ENCODE measurements at regions not wholly inside any gene's neighbourhood (a gene's known extent, or its start where the extent isn't known, plus 50 kb on each side); places are given as distances from the start of the nearest gene placed in this dataset.

GRCh38 chr2:123095219-123095835 lies 929.8 kb upstream of the CNTNAP5 start:
- FAIRE-seq (no peak), DNase-seq (ENCODE audit: insufficient read length, low spot score) (no peak)

- no peak for DNase-seq (ENCODE audit: insufficient read length, low spot score)
- FAIRE-seq = no peak
These were observed 926.5 kb upstream of the CNTNAP5 start for GRCh38 chr2:123098619-123099018.

- no peak for DNase-seq (ENCODE audit: insufficient read length, low spot score)
- no peak for FAIRE-seq
These were observed 923.7 kb upstream of the CNTNAP5 start for GRCh38 chr2:123101434-123101833.

- DNase-seq (ENCODE audit: insufficient read length, low spot score) (no peak), FAIRE-seq (no peak)
These were observed 921.2 kb upstream of the CNTNAP5 start for GRCh38 chr2:123103902-123104301.

DNA sequence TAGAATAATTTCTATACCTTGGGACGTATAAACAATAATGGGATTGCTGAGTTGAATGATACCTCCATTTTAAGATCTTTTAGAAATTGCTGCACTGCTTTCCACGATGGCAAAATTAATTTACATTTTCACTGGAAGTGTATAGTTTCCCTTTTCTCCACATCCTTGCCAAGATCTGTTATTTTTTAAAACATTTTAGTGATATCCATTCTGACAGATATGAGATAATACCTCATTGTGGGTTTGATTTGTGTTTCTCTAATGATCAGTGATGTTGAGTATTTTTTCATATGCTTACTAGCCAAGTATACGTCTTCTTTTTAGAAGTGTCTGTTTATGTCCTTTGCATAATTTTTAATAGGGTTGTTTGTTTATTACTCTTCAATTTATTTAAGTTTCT lies 908.5 kb upstream of the CNTNAP5 start:
- DNase-seq (ENCODE audit: insufficient read length, low spot score) = no peak
- FAIRE-seq = no peak

DNA sequence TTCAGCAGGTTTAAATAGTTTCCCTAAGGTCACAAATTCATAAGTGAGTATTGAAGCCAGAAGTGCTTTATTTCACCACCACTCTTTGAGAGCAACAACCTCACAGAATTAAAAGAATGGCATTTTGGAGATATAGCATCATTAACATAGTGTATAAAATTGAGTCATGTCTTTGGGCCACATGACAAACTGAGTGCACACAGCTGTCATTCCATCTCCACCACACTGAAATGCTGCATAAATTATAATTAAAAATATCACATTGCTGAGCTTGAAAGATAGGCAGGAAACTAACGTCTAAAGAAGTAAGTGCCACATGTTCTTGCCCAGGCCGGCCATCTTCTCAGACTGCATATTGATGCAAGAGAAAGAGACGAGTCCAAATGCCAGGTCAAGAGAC lies 897.9 kb upstream of the CNTNAP5 start:
- DNase-seq (ENCODE audit: insufficient read length, low spot score) = no peak
- no peak for FAIRE-seq

DNA sequence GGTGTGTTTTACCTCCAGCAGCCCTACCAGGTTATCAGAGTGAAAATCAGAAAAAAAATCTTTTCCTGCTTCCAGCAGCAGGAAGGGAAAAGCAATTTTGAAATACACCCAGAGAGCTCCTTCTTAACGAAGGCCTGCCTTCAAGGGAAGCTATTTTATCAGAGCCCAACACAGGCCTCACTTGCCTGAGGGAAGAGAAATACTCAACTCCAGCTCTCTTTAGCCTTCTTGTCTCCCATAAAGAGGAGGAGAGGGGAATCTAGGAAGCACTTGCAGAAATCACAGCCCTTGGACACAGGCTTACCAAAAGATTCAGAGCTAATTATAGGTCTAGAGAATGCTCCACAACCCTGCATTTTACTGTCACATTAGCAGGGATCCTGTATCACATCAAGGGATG lies 896.1 kb upstream of the CNTNAP5 start:
- DNase-seq (ENCODE audit: insufficient read length, low spot score) (no peak), FAIRE-seq (no peak)

GRCh38 chr2:123136419-123136818 lies 888.7 kb upstream of the CNTNAP5 start:
- DNase-seq (ENCODE audit: insufficient read length, low spot score) = no peak
- FAIRE-seq = no peak

- FAIRE-seq = no peak
These were observed 881.0 kb upstream of the CNTNAP5 start for GRCh38 chr2:123144082-123144481.

GRCh38 chr2:123153041-123153440 lies 872.0 kb upstream of the CNTNAP5 start:
- FAIRE-seq = no peak

More at GRCh38 chr2:123144082-123144481, 881.0 kb upstream of the CNTNAP5 start:
- DNase-seq (ENCODE audit: insufficient read length, low spot score) = no peak

GRCh38 chr2:123154195-123154594 lies 870.9 kb upstream of the CNTNAP5 start:
- DNase-seq (ENCODE audit: insufficient read length, low spot score) (no peak), FAIRE-seq (no peak)

More at GRCh38 chr2:123153041-123153440, 872.0 kb upstream of the CNTNAP5 start:
- no peak for DNase-seq (ENCODE audit: insufficient read length, low spot score)

DNA sequence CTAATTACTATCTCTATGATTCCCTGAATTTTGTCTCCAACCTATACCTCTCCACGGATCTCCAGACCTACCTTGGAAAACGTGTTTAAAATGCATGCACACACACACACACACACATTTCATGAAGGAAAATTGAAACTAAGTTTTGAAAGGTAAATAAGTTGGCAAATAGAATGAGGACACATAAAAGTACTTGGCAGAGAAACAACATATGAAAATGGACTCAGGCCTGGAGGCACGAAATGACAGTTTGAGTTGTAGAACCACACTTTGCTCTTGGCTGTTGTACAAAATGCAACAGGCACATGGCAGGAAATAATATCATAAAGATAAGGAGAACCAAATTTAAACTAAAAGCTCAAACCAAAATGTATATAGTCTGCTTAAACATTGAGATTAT lies 868.1 kb upstream of the CNTNAP5 start:
- FAIRE-seq = no peak

GRCh38 chr2:123162400-123163016 lies 862.6 kb upstream of the CNTNAP5 start:
- DNase-seq (ENCODE audit: insufficient read length, low spot score) = no peak
- no peak for FAIRE-seq

More for the DNA sequence above, 868.1 kb upstream of the CNTNAP5 start:
- no peak for DNase-seq (ENCODE audit: insufficient read length, low spot score)

DNA sequence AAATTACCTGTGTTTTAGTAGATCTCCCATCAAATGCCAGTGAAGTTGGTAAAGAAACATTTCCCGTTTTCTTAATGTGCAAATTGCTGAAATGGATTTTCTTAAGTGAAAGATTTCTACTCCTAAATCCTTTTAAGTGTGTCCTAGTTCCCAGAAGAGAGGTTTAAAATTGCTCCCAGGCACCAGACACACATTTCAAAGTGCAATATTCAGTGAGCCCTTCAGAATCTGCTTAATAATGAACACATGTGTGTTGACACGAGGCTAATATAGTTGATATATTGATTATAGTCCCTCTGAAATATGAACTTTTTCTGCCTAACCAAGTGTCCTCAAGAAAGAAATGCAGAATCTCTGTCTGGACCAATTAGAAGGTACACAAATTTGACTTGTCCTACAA lies 861.7 kb upstream of the CNTNAP5 start:
- no peak for FAIRE-seq
- DNase-seq (ENCODE audit: insufficient read length, low spot score) = no peak

- no peak for FAIRE-seq
- DNase-seq (ENCODE audit: insufficient read length, low spot score) = no peak
These were observed 860.9 kb upstream of the CNTNAP5 start for GRCh38 chr2:123164216-123164615.

DNA sequence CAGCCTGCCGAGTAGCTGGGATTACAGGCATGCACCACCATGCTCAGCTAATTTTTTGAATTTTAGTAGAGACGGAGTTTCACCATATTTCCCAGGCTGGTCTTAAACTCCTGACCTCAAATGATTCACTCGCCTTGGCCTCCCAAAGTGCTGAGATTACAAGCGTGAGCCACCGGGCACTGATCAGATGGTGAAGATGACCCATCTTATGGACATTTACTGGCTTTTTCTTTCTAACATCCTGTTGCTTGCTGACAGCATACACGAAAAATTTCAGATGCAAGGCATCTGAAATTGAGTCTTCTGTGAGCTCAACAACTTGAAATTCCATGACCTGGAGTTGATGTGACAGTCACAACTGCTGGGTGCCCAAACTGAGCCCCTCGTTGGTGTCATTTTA lies 859.5 kb upstream of the CNTNAP5 start:
- FAIRE-seq (no peak), DNase-seq (ENCODE audit: insufficient read length, low spot score) (no peak)

DNA sequence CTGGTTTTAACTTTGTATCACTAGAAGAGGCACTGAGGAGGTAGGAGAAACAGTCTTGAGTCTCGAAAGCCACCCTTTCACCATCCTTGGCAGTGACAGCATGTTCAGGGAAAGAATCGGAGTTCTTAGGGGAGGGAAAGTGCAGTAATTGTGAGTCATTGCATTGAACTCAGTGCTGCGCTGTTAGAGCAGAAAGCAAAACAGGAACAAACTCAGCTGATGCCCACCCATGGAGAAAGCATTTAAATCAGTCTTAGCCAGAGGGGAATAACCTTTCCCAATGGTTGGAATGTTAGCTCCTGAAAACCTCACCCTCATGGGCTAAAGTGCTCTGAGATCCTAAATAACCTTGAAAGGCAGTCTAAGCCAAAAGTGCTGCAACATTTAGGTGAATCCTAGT lies 845.6 kb upstream of the CNTNAP5 start:
- DNase-seq (ENCODE audit: insufficient read length, low spot score) (no peak), FAIRE-seq (no peak)

GRCh38 chr2:123195957-123196356 lies 829.1 kb upstream of the CNTNAP5 start:
- no peak for DNase-seq (ENCODE audit: insufficient read length, low spot score)
- FAIRE-seq = no peak

DNA sequence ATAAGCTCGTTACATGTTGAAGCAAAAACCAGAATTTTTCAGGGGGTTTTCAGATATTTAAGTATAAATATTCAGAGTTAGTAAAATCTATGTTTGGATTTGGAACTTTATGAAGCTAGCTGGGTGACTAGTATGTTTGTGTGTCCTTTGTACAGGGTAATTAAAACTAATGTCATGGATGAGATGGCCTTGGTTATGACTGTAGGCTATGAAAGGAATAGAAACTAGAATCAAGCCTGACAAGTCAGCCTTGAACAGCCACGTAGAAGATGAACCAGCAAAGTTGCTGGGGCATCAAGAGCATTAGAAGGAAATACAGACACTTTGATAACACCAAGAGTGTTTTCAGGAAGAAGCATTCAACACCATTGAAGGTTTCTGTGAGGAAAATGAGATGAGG lies 825.1 kb upstream of the CNTNAP5 start:
- FAIRE-seq (no peak), DNase-seq (ENCODE audit: insufficient read length, low spot score) (no peak)

DNA sequence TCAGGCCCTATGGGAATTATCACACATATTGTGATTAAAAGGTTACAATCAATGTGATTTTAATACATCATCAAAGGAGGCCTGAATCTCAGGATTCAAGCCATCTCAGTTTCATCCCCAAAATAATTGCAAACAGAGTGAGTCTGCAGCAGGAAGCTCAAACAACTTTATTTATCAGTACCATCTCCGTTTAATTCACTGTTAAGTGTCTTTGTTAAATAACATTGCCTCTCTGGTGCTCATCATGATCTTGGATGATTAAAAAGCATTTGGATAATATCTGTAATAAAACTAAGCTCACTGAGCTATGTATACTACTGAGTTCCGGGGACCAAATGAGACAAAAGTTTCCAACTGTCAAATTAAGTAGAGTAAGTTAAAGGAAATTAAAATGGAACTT lies 817.8 kb upstream of the CNTNAP5 start:
- DNase-seq (ENCODE audit: insufficient read length, low spot score) = no peak
- FAIRE-seq = no peak

GRCh38 chr2:123209202-123209601 lies 815.9 kb upstream of the CNTNAP5 start:
- DNase-seq (ENCODE audit: insufficient read length, low spot score) (no peak), FAIRE-seq (no peak)

DNA sequence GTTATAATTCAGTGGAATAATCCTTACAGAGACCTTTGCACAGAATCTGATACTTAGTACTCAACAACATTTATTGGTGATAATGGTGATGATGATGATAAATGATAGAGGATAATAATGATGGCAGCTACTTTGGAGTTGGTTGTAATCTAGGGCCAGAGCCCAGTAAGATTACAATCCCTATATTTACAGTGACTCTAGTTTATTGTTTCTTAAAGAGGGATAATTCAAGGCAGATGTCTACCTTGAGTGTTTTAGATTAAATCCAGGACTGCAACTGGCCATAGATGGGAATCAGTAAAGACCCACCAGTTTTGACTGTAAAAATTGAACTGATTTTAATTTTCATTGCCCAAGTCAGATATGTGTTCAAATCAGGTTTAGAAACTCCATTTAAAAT lies 813.9 kb upstream of the CNTNAP5 start:
- FAIRE-seq = no peak

DNA sequence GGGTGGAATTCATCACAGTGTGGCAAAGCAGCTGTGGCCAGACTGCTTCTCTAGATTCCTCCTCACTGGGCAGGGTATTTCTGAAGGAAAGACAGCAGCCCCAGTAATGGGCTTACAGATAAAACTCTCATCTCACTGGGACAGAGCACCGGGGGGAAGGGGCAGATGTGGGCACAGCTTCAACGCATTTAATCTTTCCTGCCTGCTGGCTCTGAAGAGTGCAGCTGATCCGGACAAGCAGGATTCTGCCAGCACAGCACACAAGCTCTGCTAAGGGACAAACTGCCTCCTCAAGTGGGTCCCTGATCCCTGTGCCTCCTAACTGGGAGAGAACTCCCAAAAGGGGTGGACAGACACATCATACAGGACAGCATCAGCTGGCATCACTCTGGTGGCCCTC lies 779.9 kb upstream of the CNTNAP5 start:
- DNase-seq (ENCODE audit: insufficient read length, low spot score) (no peak), FAIRE-seq (no peak)

More for the DNA sequence above, 813.9 kb upstream of the CNTNAP5 start:
- no peak for DNase-seq (ENCODE audit: insufficient read length, low spot score)
